Activated CD4-positive, alpha-beta T cell treated with anti-CD3 and anti-CD28 coated beads for 36 hours (primary cell): ENCODE measurements at regions not wholly inside any gene's neighbourhood (a gene's known extent, or its start where the extent isn't known, plus 50 kb on each side); places are given as distances from the start of the nearest gene placed in this dataset.
"Not testable (repeated sequence)": the region's sequence is repeated elsewhere in the genome, so short reads cannot be mapped to it uniquely, and the experiment has no call there.

Experiments
- ATAC-seq: fragments of 200-7000 bp; cut with Tn5 transposase; one replicate; pipeline ENCODE4 v1.10.0; 2021; ENCODE audit warnings: mild to moderate bottlenecking, moderate library complexity
- CTCF ChIA-PET: fragments of 350-600 bp; sonication (Branson Sonifier 250); formaldehyde crosslinking; loops from one replicate; lab custom pipeline; 2021; ENCODE audit warnings: antibody characterized with exemption; lab: Charles Lee
- POLR2A ChIA-PET: fragments of 350-600 bp; sonication (Branson Sonifier 250); formaldehyde crosslinking; loops from one replicate; lab custom pipeline; 2021; ENCODE audit warnings: antibody characterized with exemption, inconsistent platforms; lab: Charles Lee
- DNase-seq: peaks from one replicate; pipeline ENCODE4 v3.0.0-alpha.2; 2020
- H3K27ac Mint-ChIP-seq: one replicate; pipeline ENCODE4 v1.8.0; 2021; ENCODE audit warnings: mixed read lengths
- H3K27me3 Mint-ChIP-seq: one replicate; pipeline ENCODE4 v1.8.0; 2021; ENCODE audit warnings: mixed read lengths
- H3K36me3 Mint-ChIP-seq: one replicate; pipeline ENCODE4 v1.8.0; 2021; ENCODE audit warnings: low read depth, mixed read lengths
- H3K4me1 Mint-ChIP-seq: one replicate; pipeline ENCODE4 v1.8.0; 2021; ENCODE audit warnings: mixed read lengths
- H3K4me3 Mint-ChIP-seq: one replicate; pipeline ENCODE4 v1.8.0; 2021; ENCODE audit warnings: mild to moderate bottlenecking, moderate library complexity, mixed read lengths
- H3K9me3 Mint-ChIP-seq: one replicate; pipeline ENCODE4 v1.8.0; 2021; ENCODE audit warnings: low read depth, mixed read lengths
- intact Hi-C, 2 experiments: fragments of 100-400 bp; cut with DNase I in 1 of 2; cut with micrococcal nuclease in 1 of 2; formaldehyde crosslinking; loops; one replicate each; pipeline versions ENCODE4 v1.14.2 to v1.15.1; 2022 to 2024; cut with DNase I, micrococcal nuclease

DNA sequence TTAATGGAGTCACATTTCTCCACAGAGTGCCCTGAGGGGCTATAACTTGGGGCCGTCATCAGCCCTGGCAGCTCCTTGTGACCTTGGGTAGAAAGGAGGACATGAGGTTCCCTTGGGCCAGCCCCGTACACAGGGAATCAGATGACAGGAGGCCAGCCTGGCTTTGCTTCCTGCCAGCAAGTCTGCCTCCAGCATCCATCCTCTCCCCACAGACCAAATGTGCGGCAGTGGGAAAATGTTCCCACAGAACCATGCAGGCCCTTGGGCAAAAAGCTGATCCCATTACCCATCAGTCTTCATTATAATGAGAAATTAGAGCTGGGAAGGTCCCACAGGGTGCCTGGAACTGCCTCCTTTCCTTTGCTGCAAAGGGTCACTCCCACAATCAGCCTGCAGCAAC lies 908.3 kb downstream of the GRID1 start:
- Mint-ChIP-seq H3K27ac (no peak overlapping the region), H3K9me3 (no peaks in the 10 kb centered on the region), H3K4me1 (no peaks in the 10 kb centered on the region)

GRCh38 chr10:85459906-85460305 lies 906.7 kb downstream of the GRID1 start:
- intact Hi-C loops = no loop called here
- H3K27me3 Mint-ChIP-seq = peaks cover 17% of the 10 kb centered on the region
- H3K36me3 Mint-ChIP-seq = no peaks in the 10 kb centered on the region
- no peak overlapping the region for H3K27ac Mint-ChIP-seq
- no peaks in the 10 kb centered on the region for H3K4me1 Mint-ChIP-seq
- no peak for DNase-seq
- CTCF ChIA-PET = interaction anchor here (0.7 kb wide), 1 partner anchor 39 kb away, joined by 3 read pairs; no protein-coding TSS in a partner anchor
- POLR2A ChIA-PET = no interaction called here
- no peak for ATAC-seq
- no peak overlapping the region for H3K4me3 Mint-ChIP-seq
- no peaks in the 10 kb centered on the region for H3K9me3 Mint-ChIP-seq

More for the DNA sequence above, 908.3 kb downstream of the GRID1 start:
- POLR2A ChIA-PET = no interaction called here
- Mint-ChIP-seq H3K27me3 (peaks cover 12% of the 10 kb centered on the region), H3K36me3 (no peaks in the 10 kb centered on the region), H3K4me3 (no peak overlapping the region)
- DNase-seq (no peak), ATAC-seq (no peak)
- intact Hi-C loops = no loop called here
- CTCF ChIA-PET = no interaction called here

DNA sequence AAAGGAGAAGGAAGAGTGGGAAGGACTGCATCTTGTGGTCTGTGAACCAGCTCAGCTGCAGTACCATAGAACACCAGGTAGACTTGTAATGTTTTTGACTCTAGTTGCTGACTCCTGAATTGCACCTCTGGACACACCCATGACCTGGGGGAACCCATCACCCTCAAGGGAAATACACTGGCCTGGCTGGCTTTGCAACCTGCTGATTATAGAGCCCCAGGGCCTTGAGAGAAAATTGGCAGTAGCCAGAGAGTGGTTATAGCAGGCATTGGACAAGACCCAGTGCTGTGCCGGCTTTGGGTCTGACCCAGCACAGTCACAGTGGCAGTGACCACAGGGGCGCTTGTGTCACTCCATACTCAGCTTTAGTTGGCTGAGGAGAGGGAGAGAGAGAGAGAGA lies 902.3 kb downstream of the GRID1 start:
- POLR2A ChIA-PET = no interaction called here
- no peak for ATAC-seq
- peaks cover 20% of the 10 kb centered on the region for H3K27me3 Mint-ChIP-seq
- H3K36me3 Mint-ChIP-seq = peaks cover 1% of the 10 kb centered on the region
- H3K4me3 Mint-ChIP-seq = no peak overlapping the region
- intact Hi-C loops = no loop called here
- no peak overlapping the region for H3K27ac Mint-ChIP-seq
- H3K4me1 Mint-ChIP-seq = no peaks in the 10 kb centered on the region
- CTCF ChIA-PET = no interaction called here
- H3K9me3 Mint-ChIP-seq = no peaks in the 10 kb centered on the region
- no peak for DNase-seq

- no peak for DNase-seq
- ChIA-PET CTCF (no interaction called here), POLR2A (interaction anchor here (0.7 kb wide), 1 partner anchor 10 kb away, joined by 3 read pairs; no protein-coding TSS in a partner anchor)
- intact Hi-C loops = no loop called here
- H3K9me3 Mint-ChIP-seq = no peaks in the 10 kb centered on the region
- H3K27ac Mint-ChIP-seq = no peak overlapping the region
- no peak overlapping the region for H3K4me3 Mint-ChIP-seq
- no peak for ATAC-seq
- H3K36me3 Mint-ChIP-seq = no peaks in the 10 kb centered on the region
- H3K27me3 Mint-ChIP-seq = no peaks in the 10 kb centered on the region
- no peaks in the 10 kb centered on the region for H3K4me1 Mint-ChIP-seq
Measured at GRCh38 chr10:85477979-85478378, 888.6 kb downstream of the GRID1 start.

DNA sequence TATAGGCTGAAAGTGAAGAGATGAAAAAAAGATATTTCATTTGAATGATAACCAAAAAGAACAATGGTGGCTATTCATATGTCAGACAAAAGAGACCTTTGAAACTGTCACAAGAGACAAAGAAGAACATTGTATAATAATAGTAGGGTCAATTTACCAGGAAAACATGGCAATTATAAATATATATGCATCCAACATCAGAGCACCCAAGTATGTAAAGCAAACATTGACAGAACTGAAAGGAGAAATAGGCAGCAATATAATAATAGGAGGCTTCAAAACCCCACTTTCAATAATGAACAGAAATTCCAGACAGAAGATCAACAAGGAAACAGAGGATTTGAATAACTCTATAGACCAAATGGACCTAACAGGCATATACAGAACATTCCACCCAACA lies 876.2 kb downstream of the GRID1 start:
- ChIA-PET POLR2A (no interaction called here), CTCF (no interaction called here)
- H3K4me1 Mint-ChIP-seq = no peaks in the 10 kb centered on the region
- no peak overlapping the region for H3K27ac Mint-ChIP-seq
- H3K36me3 Mint-ChIP-seq = no peaks in the 10 kb centered on the region
- DNase-seq (no peak), ATAC-seq (no peak)
- H3K4me3 Mint-ChIP-seq = no peak overlapping the region
- H3K27me3 Mint-ChIP-seq = peaks cover 2% of the 10 kb centered on the region
- intact Hi-C loops = no loop called here
- no peaks in the 10 kb centered on the region for H3K9me3 Mint-ChIP-seq

- Mint-ChIP-seq H3K36me3 (no peaks in the 10 kb centered on the region), H3K9me3 (no peaks in the 10 kb centered on the region), H3K4me3 (no peak overlapping the region), H3K27me3 (peaks cover 2% of the 10 kb centered on the region), H3K27ac (no peak overlapping the region), H3K4me1 (no peaks in the 10 kb centered on the region)
- intact Hi-C loops = no loop called here
- ATAC-seq (no peak), DNase-seq (no peak)
- ChIA-PET CTCF (interaction anchor here (0.8 kb wide), 1 partner anchor 102 kb away, joined by 4 read pairs; no protein-coding TSS in a partner anchor), POLR2A (no interaction called here)
Measured at GRCh38 chr10:85491652-85492051, 874.9 kb downstream of the GRID1 start.

GRCh38 chr10:85492684-85493083 lies 873.9 kb downstream of the GRID1 start:
- Mint-ChIP-seq H3K4me1 (no peaks in the 10 kb centered on the region), H3K36me3 (no peaks in the 10 kb centered on the region), H3K4me3 (no peak overlapping the region), H3K9me3 (no peaks in the 10 kb centered on the region), H3K27ac (no peak overlapping the region), H3K27me3 (peaks cover 2% of the 10 kb centered on the region)
- POLR2A ChIA-PET = no interaction called here
- CTCF ChIA-PET = no interaction called here
- no peak for ATAC-seq
- intact Hi-C loops = no loop called here
- no peak for DNase-seq

DNA sequence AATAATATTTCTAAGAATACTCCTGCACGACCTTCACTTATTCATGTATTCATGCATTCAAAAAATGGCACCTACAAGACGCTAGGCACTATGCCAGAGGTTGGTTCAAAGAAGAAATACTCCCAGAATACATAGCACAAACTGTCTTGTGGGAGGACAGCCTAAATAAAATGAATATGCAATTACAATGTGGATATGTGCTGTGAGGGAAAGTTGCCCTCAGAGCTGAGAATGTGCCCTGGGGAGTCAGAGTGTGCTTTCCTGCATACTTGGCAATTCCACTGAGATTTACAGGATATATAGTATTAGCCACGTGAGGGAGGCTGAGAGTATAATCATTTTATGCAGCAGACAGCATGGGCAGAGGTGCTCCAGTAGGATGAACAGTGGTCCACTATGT lies 872.9 kb downstream of the GRID1 start:
- Mint-ChIP-seq H3K27ac (no peak overlapping the region), H3K4me3 (no peak overlapping the region), H3K36me3 (no peaks in the 10 kb centered on the region), H3K9me3 (no peaks in the 10 kb centered on the region), H3K4me1 (no peaks in the 10 kb centered on the region), H3K27me3 (no peaks in the 10 kb centered on the region)
- ChIA-PET POLR2A (no interaction called here), CTCF (no interaction called here)
- intact Hi-C loops = no loop called here
- ATAC-seq (no peak), DNase-seq (no peak)

GRCh38 chr10:85504641-85505040 lies 862.0 kb downstream of the GRID1 start:
- ATAC-seq, H3K4me1 Mint-ChIP-seq, POLR2A ChIA-PET, H3K36me3 Mint-ChIP-seq, H3K9me3 Mint-ChIP-seq, H3K4me3 Mint-ChIP-seq, intact Hi-C loops, H3K27ac Mint-ChIP-seq, DNase-seq: not testable (repeated sequence)
- peaks cover 21% of the 10 kb centered on the region for H3K27me3 Mint-ChIP-seq
- CTCF ChIA-PET = interaction anchor here (0.8 kb wide), 1 partner anchor 866 kb away, joined by 4 read pairs; no protein-coding TSS in a partner anchor

DNA sequence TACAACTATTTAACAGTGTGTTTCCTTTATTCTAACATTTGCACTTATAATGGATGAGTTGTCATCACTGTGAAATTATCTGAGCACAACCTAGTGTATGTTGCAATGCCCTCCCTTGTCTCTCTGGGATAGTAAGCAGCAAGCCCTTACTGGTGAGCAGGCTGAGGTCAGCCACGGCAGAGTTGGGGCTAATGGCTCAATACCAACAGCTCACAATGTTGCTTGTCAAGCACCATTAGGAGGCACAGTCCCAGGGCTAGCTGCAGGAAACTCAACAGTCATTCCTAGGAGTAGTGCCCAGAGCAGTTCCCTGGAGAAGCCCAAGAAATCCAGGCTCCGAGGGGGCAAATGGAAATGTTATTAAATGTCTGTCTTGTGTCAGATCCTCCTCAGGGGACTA lies 858.4 kb downstream of the GRID1 start:
- no peaks in the 10 kb centered on the region for H3K4me1 Mint-ChIP-seq
- no peak overlapping the region for H3K27ac Mint-ChIP-seq
- no peak for ATAC-seq
- peaks cover 23% of the 10 kb centered on the region for H3K27me3 Mint-ChIP-seq
- ChIA-PET POLR2A (interaction anchor here (0.7 kb wide), 1 partner anchor 474 kb away, joined by 3 read pairs; no protein-coding TSS in a partner anchor), CTCF (interaction anchor here (1.2 kb wide), 1 partner anchor 10 kb away, joined by 3 read pairs; no protein-coding TSS in a partner anchor)
- intact Hi-C loops = no loop called here
- no peak for DNase-seq
- H3K9me3 Mint-ChIP-seq = peaks cover 3% of the 10 kb centered on the region
- no peaks in the 10 kb centered on the region for H3K36me3 Mint-ChIP-seq
- H3K4me3 Mint-ChIP-seq = no peak overlapping the region

DNA sequence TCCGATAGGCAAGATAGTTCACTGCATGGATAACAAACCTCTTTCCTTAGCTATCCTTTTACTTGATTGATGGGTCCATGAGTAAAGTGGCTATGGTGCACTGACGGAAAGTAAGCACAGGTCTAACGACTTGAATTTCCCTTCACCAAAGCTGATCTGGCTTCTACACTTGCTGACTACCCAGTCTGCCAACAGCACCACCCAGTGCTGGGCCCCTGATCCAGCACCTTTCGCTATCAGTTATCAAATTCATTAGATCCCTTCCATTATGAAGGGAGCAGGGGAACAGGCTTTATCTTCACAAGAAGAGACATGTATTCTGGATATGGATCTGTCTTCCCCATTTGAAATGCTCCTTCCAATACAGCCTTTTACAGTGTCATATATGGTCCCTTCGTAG lies 855.9 kb downstream of the GRID1 start:
- no peak overlapping the region for H3K27ac Mint-ChIP-seq
- POLR2A ChIA-PET = no interaction called here
- DNase-seq = no peak
- ATAC-seq = no peak
- CTCF ChIA-PET = no interaction called here
- H3K9me3 Mint-ChIP-seq = no peaks in the 10 kb centered on the region
- H3K36me3 Mint-ChIP-seq = no peaks in the 10 kb centered on the region
- H3K4me3 Mint-ChIP-seq = no peak overlapping the region
- no peaks in the 10 kb centered on the region for H3K4me1 Mint-ChIP-seq
- intact Hi-C loops = no loop called here
- H3K27me3 Mint-ChIP-seq = peaks cover 18% of the 10 kb centered on the region

GRCh38 chr10:85513436-85513835 lies 853.2 kb downstream of the GRID1 start:
- no peaks in the 10 kb centered on the region for H3K4me1 Mint-ChIP-seq

More at GRCh38 chr10:85513436-85513835, 853.2 kb downstream of the GRID1 start:
- ATAC-seq (no peak), DNase-seq (no peak)
- ChIA-PET POLR2A (no interaction called here), CTCF (no interaction called here)
- Mint-ChIP-seq H3K4me3 (no peak overlapping the region), H3K27ac (no peak overlapping the region), H3K9me3 (no peaks in the 10 kb centered on the region), H3K36me3 (no peaks in the 10 kb centered on the region), H3K27me3 (peaks cover 14% of the 10 kb centered on the region)
- intact Hi-C loops = no loop called here
